CD4-positive, alpha-beta T cell treated with Interleukin-6 for 4 hours (primary cell): ENCODE measurements at regions not wholly inside any gene's neighbourhood (a gene's known extent, or its start where the extent isn't known, plus 50 kb on each side); places are given as distances from the start of the nearest gene placed in this dataset.

Experiments used
- DNase-seq: peaks from one replicate; pipeline ENCODE4 v3.0.0-alpha.2; 2020; ENCODE audit warnings: mixed read lengths

DNA sequence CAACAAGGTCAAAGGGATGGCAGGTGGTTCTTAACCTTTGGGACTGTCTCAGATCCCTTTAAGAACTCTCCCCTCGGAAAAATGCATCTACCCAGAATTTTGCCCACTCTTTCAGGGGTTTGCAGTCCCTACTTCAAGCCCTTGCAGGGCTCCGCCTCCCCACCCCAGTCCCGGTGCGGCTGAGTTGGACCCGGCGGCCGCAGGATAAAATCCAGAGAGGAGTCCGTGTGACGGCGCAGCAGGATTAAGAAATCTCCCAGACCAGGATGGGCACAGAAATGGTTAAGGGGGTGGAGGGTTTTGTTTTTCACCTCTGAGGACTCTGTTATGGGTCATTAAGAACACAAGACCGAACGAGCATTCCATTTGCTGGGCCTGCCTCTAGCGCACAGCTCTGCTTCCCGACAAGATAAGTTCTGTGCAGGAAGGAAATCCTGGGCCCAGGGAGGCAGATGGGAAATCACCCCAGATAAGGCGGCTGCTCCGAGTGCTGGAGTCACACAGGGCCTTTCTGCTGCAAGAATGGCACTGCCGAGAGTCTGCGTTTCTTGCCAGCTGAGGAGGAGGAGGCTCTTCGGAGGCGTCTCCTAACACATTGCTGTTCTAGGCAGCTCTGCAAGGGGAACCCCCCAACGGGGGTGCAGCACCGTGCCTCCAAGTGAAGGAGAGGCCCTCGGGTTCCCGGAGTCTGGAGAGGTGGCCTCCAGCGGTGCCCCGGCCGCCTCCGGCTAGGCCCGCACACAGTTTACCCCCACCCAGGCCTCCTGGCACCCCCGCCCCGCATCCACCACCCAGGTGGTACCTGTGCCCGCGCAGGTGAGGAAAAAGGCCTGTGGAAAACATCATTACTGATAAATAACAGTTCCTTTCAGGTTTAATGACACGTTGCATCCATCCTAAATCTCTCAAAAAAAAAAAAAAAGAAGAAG, 277.6 kb downstream of the BCOR start:
- DNase-seq: no peak

DNA sequence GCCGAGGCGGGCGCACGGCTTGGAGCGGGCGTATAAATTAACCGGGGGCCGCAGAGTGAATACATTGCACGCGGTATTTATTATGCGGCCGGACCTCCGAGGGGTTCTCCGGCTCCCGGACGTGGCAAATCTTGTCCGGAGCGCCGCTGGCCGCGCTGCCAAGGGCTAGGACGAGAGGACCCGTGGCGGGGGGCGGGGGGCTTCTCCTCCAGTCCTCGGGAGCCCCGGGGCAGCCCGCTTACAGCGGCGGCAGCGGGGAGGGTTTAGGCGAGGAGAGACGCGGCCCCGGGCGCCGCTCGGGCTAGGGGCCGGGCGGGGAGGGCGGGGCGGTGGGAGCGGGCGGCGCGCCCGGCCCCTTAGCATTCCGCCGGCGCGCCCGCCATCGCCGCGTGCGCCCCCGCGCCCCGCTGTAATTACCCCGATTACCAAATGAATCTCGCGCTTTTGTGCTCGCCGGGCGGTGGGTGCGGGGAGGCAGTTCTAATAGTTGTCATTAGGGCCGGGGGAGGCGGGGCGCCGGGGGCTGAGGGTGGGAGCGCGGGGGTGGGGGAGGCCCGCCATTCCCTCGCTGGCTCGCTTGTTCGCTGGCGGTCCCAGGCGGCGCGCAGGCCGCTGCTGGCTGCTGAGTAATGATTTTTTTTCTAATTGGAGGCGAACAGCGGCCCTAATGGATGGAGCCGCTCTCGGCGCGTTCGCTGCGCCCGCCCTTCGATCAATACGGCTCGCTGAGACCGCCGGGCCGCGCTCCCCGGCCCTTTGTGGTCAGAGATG, 276.6 kb downstream of the BCOR start:
- DNase-seq: peak; percentile 28

DNA sequence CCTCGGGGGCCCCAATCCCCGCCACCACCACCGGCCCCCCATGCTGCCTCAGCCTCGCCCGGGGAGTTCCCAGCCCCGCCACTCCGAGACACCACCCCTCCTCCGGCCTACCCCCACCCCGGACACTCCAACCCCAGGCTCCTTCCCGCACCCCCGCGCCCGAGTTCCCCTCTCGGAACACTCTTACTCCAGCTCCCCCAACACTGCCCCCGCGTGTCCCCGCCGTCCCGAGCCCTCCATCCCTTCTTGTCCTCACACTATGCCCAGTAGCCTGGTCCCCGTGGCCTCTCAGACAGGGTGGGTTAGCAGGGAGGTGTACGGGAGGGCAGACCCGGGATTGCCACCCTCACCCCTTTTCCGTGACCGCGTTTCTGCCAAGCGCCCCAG, 276.1 kb downstream of the BCOR start:
- DNase-seq: no peak

DNA sequence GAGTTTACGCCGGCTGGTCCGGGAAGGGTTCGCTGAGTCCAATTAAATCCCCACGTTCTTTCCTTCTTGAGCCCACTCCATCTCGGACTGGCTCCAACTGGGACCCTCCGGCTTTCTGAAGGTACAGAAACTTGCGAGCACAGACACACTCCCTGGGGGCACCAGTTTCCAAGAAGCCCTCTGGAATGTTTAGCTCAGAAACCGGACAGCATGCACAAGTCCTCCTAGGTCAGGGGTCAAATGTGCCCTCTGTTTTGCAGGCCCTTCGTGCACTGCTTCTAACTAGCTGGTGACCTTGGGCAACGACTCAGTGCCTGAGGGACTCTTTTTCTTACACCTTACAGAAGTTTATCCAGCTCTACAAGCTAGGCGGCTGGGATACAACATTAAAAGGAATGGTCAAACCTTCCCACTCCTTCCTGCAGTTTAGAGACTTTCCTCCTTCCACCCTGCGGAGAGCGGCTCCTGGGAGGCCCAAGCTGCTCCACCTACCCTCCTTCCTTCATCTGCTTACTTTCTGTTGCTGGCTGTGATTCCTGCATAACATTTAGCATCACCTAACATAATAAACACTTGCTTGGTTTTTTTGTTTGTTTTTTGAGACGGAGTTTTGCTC, 275.5 kb downstream of the BCOR start:
- no peak for DNase-seq

DNA sequence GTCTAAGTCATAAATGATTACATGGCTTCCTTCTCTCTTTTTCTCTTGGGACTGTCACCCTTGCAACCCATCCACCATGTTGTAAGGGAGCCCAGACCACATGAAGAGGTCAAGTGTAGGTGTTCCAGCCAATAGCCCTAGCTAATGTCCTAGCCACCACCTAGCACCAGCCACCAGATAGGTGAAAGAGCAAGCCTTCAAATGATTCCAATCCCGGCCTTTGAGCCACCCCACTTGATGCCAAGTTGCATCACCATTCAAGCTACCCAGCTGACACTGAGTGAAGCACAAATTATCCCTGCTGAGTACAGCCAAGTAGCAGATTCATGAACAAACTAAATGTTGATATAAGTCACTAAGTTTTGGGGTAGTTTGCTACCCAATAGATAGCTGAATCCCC, 274.3 kb downstream of the BCOR start:
- no peak for DNase-seq

DNA sequence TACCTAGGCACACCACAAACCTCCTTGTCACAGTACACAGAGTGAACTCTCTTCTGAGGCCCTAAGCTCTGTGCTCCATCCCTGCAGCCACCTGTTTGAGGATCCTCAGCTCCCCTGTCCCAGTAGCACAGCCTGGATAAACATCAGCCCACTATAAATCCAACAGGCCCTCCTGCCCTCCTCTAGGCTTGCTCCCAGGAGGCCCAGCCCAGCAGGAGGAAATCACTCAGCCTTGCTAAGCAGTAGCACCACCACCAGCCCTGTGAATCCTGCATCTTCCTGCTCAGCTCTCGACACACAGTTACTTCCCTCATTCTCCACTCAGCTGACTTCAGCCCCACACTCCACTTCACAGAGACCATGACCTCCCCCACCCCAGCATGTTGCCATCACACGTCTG, 273.9 kb downstream of the BCOR start:
- no peak for DNase-seq

DNA sequence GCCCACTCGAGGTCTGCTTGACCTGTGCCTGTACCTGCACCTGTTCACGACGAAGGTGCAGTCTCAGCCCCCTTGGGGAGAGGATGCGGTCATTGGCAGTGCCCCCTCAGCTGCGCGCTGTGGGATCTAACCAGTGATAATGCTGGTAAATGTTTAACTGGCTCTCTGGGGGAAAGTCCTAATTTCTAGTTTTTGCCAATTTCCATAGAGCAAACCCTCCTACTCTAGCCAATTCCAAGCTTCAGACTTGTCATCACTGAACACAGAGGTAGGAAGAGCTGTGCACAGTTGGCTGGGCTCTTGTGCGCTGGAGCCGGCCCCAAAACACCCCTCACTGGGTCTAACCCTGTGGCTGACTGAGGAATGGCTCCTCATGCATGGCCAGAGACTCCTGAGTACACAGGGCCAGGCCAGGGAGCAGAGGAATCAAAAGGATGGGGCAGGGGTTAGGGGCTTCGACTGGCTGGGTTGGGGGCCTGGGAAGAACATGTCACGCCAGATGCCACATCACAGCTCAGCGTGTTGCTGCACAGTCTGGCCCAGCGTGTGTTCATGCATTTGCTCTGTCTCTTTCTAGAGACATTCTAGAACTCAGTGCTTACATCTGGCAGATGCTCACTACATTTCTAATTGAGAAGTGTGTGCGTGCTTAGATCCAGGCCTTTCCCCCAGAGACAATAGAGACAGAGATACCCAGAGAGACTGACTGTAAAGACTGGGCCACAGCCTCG, 270.8 kb downstream of the BCOR start:
- DNase-seq: no peak

DNA sequence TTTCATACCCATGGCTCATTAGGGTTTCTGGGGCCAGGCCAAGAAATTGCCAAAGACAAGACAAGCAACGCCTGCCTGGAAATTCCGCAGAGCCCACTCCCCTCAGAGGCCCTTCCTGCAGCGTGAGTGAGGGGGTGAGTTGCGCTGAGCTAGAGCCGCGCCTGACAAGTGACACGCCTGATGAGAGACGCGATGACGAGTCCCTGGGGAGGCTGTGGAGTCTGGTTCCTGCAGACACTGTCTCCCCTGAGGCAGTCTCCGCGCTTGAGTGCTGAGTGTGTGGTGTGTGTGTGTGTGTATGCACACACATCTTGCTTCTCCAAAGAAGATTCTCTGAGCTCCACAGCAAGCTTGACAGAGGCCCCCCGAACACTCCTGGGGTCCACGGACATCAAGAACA, 269.8 kb downstream of the BCOR start:
- no peak for DNase-seq

DNA sequence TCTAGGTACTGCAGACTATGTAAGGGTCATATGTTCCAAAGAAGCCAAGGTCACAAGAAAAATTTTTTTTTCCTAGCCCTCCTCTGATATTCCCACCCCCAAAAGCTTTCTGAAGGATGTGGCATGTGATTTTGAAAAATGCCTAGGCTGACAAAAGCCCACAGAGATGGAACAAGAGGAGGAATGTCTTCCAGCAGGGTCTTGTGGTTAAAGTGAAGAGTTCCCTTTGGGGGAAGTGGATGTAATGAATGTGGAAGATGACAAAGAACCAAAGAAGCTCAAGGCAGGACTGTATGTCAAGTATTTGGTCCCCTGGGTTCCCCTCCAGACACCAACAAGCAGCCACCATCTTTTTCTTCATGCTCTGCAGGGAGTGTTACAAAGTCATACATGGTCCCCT, 268.8 kb downstream of the BCOR start:
- DNase-seq: no peak

DNA sequence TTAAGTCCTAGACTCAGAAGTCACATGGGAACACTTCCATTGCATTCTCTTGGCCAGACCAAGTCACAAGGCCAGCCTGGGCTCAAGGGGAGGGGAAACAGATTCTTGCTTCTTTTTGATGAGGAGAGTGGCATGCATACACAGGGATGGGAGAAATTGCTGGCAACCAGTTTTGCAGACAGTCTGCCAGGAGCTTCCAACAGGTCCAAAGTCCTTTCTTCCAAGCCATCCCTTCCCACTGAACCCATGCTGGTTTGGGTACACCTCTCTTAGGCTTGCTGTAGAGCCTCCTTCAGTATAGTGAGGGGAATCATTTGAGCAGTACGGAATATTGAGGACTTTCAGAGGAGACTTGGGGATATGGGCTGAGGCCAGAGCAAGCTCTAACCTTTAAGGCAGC, 267.8 kb downstream of the BCOR start:
- no peak for DNase-seq

DNA sequence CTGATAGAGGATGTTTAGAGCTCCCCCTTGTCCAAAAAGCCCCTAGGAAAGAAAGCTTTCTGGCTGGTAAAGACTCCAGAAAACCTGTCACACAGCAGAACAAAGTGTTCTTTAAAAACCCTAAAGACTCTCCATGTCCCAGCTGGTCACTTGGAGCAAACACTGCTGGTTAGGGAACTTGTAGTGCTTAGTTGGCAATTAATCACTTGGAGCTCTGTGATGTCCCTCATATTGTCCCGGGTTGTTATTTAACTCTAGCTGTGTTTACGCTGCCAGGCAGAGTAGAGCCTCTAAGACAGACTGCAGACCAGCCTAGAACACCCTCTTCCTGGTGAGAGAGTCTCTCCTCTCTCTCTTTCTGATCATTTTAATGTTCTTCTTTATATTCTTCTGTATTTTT, 267.3 kb downstream of the BCOR start:
- DNase-seq: no peak

DNA sequence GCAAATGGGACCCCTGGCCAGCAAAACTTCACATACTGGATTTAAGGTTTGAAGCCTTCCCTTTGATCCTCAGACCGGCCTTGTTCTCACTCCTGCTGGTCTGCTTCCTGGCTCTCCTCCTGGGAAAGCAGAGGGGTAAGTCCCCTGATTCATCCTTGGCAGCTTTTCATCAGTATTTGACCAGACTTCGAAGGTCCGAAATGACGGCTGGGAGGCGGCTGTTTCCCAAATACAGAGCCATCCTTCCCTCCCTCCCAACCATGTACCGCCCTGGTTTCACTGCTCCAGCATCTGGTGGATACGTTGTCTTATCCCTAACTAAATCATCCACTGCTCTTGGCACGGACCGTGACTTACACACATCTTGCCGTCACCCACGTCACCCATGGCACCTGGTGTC, 265.5 kb downstream of the BCOR start:
- DNase-seq: no peak

DNA sequence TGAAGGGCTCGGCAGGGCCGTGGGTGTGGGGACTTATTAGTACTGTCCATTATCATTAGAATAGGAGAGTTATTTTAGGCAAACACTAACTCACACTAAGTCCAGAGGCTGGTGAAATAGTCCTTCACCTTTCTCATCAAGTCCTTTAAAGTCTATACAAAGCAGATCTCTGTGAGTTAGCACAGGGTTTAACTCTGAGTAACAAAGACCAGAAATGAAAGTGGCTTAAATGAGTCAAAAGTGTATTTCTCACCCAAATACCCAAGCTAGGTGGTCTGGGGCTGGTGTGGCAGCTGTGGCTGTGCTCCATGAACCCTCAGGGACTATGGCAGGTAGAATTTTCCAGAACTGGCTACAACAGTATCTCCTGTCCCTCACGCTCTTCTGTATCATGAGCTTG, 263.2 kb downstream of the BCOR start:
- DNase-seq: no peak

DNA sequence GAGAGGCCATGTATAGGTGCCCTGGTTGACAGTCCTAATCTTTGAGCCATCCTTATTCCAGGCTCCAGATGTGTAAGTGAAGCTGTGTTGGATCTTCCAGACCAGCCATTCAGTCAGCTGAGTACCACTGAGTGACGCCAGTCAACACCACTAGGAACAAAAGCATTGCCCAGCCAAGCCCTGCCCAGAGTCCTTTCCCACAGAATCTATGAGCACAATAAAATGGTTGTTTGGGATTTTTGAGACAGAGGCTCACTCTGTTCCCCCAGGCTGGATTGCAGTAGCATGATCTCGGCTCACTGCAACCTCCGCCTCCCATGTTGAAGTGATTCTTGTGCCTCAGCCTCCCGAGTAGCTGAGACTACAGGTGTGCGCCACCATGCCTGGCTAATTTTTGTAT, 262.5 kb downstream of the BCOR start:
- no peak for DNase-seq

DNA sequence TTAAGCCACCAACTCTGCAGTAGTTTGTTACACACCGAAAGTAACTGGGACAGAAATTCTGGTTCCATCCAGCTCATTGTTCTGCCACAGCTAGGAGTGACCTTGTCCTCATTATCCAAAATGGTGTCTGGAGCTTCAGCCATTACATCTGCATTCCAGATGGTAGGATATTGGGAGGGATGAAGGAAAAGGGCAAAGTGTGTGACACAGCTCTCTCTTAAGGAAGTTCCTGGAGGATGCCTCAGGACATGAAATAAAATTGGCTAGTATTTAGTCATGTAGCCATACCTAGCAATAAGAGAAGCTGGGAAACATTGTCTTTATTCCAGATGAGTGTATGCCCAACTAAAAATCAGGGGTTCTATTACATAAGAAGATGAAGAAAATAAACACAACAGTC, 262.0 kb downstream of the BCOR start:
- no peak for DNase-seq

DNA sequence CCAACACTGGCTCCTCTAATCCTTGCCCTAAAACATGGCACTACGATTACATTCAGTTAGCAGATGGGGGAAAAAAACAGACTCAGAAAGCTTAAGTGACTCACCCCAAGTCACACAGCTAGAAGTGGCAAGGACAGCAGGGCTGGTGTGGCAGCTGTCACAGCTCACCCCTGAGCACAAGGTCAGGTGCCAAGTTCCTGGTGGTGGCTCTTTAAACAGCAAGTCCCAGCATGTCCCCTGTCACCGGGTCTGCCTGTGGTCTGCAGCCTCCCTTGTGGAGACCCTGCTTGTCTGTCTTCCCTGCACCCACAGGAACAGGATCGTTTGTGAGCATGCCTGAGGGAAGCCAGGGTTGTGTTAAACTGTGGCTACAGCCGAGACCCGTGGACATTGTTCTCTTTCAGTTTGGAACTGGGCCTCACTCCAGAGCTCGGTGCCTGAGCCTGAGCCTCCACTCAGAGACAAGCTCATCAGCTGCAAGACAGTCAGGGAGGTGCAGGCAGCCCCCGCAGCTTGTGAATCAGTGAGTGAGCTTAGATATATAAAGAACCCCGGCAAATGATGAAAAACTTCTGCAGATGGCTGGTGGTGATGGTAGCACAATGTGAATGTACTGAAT, 260.8 kb downstream of the BCOR start:
- DNase-seq: no peak

DNA sequence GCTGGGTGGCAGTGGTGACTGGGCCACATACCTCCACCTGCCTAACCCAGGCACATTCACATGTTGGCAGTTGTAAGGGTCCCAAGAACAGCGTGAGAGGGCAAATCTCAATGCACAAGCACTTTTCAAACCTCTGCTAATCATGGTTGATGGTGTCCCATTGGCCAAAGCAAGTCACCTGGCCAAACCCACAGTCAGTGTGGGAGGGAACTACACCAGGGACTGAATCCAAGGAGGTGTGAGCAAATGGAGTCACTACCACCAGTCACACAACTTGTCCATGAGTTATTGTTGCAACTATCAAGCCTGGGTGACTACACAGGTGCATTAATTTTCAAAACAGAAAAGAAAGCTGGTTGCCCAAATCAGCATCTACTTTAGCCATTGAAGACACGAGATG, 260.1 kb downstream of the BCOR start:
- no peak for DNase-seq

DNA sequence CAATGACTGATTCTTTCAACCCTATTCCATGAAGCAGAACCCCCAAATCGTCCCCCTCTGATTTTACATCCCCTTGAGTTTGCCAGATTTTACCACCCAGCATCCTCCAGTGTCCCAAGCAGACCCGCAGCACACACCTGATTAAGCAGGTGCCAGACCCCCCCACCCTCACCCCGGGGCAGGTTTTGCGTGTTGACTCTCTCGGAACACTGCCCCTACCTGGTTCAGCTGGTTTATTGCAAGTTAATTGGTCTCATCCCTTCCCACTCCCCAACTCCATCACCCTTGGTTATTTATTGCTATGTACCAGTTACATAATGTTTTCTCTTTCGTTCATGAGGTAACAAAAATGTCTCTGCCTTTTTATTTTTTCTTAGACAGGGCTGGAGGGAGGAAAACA, 258.4 kb downstream of the BCOR start:
- no peak for DNase-seq

DNA sequence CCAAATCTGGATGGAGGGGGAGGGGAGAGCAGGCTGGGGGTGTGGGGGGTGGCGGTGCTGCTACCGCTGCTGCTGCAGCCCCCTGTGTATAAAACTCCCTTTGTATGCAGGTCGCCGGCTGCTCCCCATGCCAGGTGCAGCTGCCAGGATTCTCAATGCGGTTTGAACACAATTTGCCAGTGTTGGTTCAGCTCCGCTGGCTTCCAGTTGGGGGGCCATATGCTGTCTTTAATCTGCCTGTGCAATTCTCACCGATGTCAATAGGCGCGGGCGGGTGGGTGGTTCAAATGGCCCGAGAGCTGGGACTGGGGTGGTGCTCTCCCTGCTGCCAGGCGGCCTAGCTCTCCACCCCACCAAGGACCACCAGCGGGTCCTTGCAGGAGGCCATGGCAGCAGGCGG, 257.6 kb downstream of the BCOR start:
- DNase-seq: no peak

DNA sequence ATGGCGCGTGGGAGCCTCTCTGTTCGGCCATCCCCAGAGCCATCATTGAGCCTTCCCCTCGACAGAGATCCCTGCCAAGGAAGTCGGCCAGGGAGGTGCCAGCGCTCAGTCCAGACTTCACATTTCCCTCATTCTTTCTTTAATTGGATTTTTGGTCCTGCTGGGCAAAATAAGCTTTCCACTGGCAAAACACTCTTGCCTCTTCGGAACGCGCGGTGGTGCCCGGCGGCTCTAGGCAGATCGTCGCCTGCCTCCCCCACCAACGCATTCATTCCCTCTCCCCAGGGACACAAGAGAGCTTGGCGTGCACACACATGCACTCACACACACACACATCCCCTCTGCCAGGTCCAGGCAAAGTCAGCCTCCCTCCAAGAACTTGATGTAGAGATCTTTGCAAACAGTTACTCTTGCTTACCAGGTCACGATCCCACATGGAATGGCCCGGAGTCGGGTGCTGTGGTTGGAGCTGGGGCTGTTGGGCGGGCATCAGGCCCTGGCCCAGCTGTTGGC, 257.1 kb downstream of the BCOR start:
- DNase-seq: no peak

DNA sequence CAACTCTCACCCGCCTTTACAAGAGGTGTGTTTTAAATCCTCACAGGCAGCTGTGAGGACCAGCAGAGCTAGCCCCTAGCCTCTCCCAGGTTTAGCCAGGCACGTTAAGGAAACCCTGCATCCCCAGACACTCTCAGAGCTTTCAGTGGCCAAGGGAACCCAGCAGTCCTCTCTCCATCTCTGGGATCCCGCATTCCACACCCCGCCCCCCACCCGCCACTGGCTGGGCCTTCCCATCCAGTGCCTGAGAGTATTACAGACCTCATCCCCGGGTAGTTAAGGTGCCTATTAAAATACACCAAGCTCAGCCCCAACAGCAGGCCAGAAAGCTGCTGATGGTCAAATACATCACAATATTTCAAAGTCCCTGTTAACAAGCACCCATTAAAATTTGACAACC, 256.2 kb downstream of the BCOR start:
- no peak for DNase-seq

DNA sequence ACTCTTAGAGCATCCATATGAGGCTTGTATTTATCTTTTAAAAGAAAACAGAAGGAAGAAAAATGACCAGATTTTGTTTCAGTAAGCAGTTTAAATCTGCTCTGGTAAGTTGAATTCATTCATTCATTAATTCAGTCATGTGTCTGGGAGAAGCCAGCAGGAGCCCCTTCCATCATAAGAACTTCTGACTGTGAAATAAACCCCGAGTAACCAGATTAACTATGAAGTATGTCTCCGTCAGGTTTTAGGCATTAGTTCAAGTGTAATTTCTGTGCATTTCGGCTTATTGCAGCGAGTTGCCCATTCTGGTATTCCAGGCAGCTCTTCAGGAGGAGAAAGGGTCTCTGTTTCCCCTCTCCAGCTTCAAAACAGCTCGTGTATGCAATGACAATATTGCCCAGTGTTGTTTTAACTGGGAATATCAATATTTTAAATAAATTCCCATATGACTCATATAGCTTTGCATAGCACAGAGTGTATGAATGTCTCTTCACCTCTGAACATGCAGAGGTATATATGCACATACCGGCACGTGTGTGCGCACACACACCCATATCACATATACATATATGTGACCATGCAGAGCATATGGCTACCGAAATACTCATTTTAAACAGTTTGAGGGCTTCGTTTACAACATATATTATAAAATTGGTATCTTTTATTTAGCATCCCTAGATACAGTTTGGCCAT, 255.3 kb downstream of the BCOR start:
- DNase-seq: no peak
